ENCODE measurements at regions not wholly inside any gene's neighbourhood (a gene's known extent, or its start where the extent isn't known, plus 50 kb on each side); places are given as distances from the start of the nearest gene placed in this dataset.

GRCh38 chr3:59247402-59247841 lies 197.6 kb upstream of the CFAP20DC start:
- no peak for TF ChIP-seq CTCF (IDR thresholded peaks at IDR 0.05; ENCODE audit: insufficient read depth, low read length, severe bottlenecking)
- Histone ChIP-seq H3K27me3 (ENCODE audit: control insufficient read depth, insufficient read depth, low read length) (no peaks in the 10 kb centered on the region), H3K36me3 (ENCODE audit: control insufficient read depth, insufficient read depth, low read length) (no peaks in the 10 kb centered on the region), H3K4me3 (ENCODE audit: low read depth, low read length) (no peak overlapping the region)
- DNase-seq (ENCODE audit: low read depth) (peak; percentile 50), FAIRE-seq (no peak)

GRCh38 chr3:59246719-59247401 lies 197.0 kb upstream of the CFAP20DC start:
- H3K36me3 ChIP-seq (ENCODE audit: control insufficient read depth, insufficient read depth, low read length): no peaks in the 10 kb centered on the region
- no peak for FAIRE-seq
- no peak overlapping the region for H3K4me3 ChIP-seq (ENCODE audit: low read depth, low read length)
- H3K27me3 ChIP-seq (ENCODE audit: control insufficient read depth, insufficient read depth, low read length): no peaks in the 10 kb centered on the region
- TF ChIP-seq CTCF (IDR thresholded peaks at IDR 0.05; ENCODE audit: insufficient read depth, low read length, severe bottlenecking): no peak
- no peak for DNase-seq (ENCODE audit: low read depth)

- Histone ChIP-seq H3K4me3 (ENCODE audit: low read depth, low read length) (no peak overlapping the region), H3K27me3 (ENCODE audit: control insufficient read depth, insufficient read depth, low read length) (no peaks in the 10 kb centered on the region), H3K36me3 (ENCODE audit: control insufficient read depth, insufficient read depth, low read length) (no peaks in the 10 kb centered on the region)
- peak; percentile 41 for DNase-seq (ENCODE audit: low read depth)
- no peak for TF ChIP-seq CTCF (IDR thresholded peaks at IDR 0.05; ENCODE audit: insufficient read depth, low read length, severe bottlenecking)
- FAIRE-seq: peak; percentile 47
These were observed 196.2 kb upstream of the CFAP20DC start for GRCh38 chr3:59245859-59246501.

- DNase-seq (ENCODE audit: low read depth) (no peak), FAIRE-seq (no peak)
- no peaks in the 10 kb centered on the region for H3K27me3 ChIP-seq (ENCODE audit: control insufficient read depth, insufficient read depth, low read length)
These were observed 195.6 kb upstream of the CFAP20DC start for GRCh38 chr3:59245300-59245858.

GRCh38 chr3:59244343-59244742 lies 194.5 kb upstream of the CFAP20DC start:
- DNase-seq (ENCODE audit: low read depth): no peak

More at GRCh38 chr3:59245300-59245858, 195.6 kb upstream of the CFAP20DC start:
- H3K4me3 ChIP-seq (ENCODE audit: low read depth, low read length): no peak overlapping the region
- H3K36me3 ChIP-seq (ENCODE audit: control insufficient read depth, insufficient read depth, low read length): no peaks in the 10 kb centered on the region
- TF ChIP-seq CTCF (IDR thresholded peaks at IDR 0.05; ENCODE audit: insufficient read depth, low read length, severe bottlenecking): no peak

More at GRCh38 chr3:59244343-59244742, 194.5 kb upstream of the CFAP20DC start:
- no peak overlapping the region for H3K4me3 ChIP-seq (ENCODE audit: low read depth, low read length)
- no peak for FAIRE-seq
- TF ChIP-seq CTCF (IDR thresholded peaks at IDR 0.05; ENCODE audit: insufficient read depth, low read length, severe bottlenecking): no peak
- H3K27me3 ChIP-seq (ENCODE audit: control insufficient read depth, insufficient read depth, low read length): no peaks in the 10 kb centered on the region
- H3K36me3 ChIP-seq (ENCODE audit: control insufficient read depth, insufficient read depth, low read length): no peaks in the 10 kb centered on the region
